PC-3 (cell line): ENCODE measurements at regions not wholly inside any gene's neighbourhood (a gene's known extent, or its start where the extent isn't known, plus 50 kb on each side); places are given as distances from the start of the nearest gene placed in this dataset.

Source experiments
- EZH2 ChIP-seq: fragments of 300-600 bp; sonication (generic); IDR thresholded peaks from one replicate; pipeline ENCODE4 v1.6.1; 2017; ENCODE audit warnings: antibody characterized with exemption, mild to moderate bottlenecking, low read length; ENCODE audit not compliant: unreplicated experiment
- EZH2phosphoT487 ChIP-seq: fragments of 300-600 bp; sonication (generic); IDR thresholded peaks from 2 replicates; pipeline ENCODE4 v1.6.1; 2018; ENCODE audit warnings: mild to moderate bottlenecking, antibody characterized with exemption, low read length, borderline replicate concordance
- TF ChIP-seq, protein P1 (sequence below): fragments of 300-600 bp; sonication (generic); conservative IDR thresholded peaks from 2 replicates; pipeline ENCODE4 v1.5.1; 2017; ENCODE audit warnings: antibody characterized with exemption, low read depth, mild to moderate bottlenecking, low read length

DNA sequence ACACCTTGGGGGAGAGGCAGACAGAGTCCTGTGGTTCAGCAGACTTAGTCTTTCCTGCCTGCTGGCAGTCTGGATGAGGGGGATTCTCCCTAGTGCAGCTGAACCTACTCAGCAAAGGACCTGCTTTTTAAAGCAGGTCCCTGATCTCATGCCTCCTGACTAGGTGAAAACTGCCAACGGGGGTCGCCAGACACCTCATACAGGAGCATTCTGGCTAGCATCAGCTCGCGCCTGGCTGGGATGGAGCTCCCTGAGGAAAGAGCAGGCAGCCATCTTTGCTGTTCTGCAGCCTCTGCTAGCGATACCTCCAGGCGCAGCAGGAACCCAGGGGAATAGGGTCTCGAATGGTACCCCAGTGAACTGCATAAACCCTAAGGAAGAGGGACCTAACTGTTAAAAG is 225.2 kb downstream of the CDH9 start:
- TF ChIP-seq, protein P1, sequence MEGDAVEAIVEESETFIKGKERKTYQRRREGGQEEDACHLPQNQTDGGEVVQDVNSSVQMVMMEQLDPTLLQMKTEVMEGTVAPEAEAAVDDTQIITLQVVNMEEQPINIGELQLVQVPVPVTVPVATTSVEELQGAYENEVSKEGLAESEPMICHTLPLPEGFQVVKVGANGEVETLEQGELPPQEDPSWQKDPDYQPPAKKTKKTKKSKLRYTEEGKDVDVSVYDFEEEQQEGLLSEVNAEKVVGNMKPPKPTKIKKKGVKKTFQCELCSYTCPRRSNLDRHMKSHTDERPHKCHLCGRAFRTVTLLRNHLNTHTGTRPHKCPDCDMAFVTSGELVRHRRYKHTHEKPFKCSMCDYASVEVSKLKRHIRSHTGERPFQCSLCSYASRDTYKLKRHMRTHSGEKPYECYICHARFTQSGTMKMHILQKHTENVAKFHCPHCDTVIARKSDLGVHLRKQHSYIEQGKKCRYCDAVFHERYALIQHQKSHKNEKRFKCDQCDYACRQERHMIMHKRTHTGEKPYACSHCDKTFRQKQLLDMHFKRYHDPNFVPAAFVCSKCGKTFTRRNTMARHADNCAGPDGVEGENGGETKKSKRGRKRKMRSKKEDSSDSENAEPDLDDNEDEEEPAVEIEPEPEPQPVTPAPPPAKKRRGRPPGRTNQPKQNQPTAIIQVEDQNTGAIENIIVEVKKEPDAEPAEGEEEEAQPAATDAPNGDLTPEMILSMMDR = no peak
- TF ChIP-seq EZH2 = no peak
- no peak for TF ChIP-seq EZH2phosphoT487
